G401.6 (cell line): ENCODE measurements at regions not wholly inside any gene's neighbourhood (a gene's known extent, or its start where the extent isn't known, plus 50 kb on each side); places are given as distances from the start of the nearest gene placed in this dataset.

Experiments used
- FAIRE-seq: peaks from 2 replicates; lab custom pipeline; 2012; peaks lifted over from hg19 to GRCh38; lab: Jason Lieb, UNC

DNA sequence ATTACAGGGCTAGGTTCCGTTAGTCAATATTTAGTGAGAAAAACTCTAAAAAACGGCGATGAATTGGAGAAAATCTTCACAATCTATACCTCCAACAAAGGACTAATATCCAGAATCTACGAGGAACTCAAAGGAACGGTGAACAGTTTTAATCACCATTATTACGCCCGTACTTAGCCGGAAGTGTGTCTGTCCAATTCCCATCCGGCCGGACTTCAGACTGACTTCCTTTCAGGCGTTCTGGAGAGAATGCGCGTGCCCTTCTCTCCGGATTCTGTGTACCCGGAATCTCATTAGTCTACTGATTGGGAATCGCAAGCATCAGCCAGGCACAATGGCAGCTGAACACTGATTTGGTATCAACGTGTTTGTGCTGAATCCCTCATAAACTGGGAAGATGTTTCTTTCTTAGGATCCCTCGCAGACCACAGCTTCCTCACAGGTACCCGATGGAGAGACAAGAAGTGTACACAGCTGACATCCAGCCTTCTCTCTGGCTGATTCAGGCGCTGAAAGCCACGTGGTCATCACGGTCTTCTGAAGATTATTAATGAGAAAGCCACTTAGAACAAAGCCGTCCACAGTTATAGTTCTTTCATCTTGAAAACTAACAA lies 239.9 kb downstream of the ZNF516 start:
- FAIRE-seq, result no peak

DNA sequence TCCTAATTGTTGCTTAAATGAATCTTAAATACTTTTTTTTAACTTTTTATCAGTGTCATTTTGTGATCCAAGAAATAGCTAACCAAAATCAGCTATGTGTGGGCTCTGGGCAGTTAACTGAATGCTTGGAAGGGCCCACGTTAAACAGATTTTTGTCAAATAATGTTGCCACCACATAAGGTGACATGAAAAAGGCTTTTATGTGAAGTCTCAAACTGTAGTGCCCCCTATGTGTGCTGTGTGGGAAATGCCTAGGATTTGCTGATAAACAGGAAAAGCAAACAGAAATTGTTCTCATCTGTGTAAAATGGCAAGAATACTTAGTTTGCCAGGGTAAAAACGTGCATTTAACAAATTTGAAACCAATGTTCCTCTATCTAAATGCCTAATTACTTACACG lies 242.2 kb downstream of the ZNF516 start:
- no peak for FAIRE-seq

DNA sequence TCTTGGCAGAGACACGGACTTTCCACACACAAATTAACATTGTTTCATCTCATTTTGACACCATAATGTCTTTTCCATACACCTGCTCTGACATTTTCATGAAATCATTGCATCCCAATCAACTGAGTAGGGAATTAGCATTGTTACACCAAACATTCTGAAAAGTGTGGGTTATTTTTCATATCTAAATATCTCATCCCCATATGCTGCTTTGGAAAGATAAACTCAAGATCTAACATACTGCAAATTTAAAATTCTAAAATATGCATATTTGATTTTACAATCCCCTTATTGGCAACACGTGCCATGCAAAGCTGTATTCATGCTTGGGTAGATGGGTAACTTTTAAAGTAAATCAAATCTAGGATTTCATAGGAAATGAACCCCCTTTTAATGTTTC lies 242.9 kb downstream of the ZNF516 start:
- FAIRE-seq, result no peak

DNA sequence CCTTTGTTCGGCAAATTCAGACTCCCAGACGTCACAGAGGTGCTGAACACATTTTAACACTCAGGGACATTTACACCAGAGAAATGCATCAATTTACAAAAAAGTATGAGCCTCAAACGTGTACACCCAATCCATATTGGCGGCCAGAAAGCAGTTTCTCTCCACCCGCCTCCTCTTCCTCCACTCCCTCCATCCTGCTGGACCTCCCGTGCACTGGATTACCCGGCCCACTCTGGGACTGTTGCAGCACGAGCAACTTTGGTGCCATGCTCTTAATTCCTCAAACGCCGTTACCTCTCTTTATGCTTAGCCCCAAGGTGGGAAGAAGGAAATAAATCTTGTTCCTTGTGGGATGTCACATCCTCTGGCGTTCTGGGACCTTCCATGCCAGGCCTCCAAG lies 243.4 kb downstream of the ZNF516 start:
- no peak for FAIRE-seq

DNA sequence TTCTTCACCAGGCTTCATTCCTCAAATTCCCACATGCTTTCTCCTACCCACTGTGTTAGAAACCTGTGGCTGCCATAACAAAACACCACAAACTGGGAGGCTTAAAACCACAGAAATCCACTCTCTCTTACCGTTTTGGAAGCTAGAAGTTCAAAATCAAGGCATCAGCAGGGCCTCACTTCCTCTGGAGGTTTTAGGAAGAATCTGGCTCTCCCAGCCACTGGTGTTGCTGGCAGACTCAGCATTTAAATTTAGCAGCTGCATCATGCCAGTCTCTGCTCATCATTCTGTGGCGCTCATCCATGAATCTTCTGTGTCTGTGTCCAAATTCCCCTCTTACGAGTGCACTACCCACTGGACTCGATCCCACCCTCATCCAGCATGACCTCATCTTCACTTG lies 248.5 kb downstream of the ZNF516 start:
- FAIRE-seq, result no peak

DNA sequence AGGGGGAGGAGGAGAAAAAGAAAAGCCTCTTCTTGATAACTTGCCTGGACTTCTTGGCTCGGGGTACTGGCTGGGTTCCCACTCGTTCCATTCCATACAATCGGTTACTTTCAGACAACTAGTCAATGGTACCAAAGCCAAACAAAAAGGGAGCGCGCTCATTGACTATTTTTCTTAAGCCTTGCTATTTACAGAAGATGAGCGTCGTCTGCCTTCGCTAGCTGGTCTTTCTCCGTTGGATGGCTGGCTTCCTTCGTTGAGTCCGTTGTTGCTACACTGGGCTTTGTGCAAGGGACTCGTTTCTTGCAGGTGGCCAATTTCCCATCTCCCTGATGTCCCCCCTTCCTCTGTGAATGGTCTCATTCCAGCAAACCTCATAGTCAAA lies 260.4 kb downstream of the ZNF516 start:
- no peak for FAIRE-seq

DNA sequence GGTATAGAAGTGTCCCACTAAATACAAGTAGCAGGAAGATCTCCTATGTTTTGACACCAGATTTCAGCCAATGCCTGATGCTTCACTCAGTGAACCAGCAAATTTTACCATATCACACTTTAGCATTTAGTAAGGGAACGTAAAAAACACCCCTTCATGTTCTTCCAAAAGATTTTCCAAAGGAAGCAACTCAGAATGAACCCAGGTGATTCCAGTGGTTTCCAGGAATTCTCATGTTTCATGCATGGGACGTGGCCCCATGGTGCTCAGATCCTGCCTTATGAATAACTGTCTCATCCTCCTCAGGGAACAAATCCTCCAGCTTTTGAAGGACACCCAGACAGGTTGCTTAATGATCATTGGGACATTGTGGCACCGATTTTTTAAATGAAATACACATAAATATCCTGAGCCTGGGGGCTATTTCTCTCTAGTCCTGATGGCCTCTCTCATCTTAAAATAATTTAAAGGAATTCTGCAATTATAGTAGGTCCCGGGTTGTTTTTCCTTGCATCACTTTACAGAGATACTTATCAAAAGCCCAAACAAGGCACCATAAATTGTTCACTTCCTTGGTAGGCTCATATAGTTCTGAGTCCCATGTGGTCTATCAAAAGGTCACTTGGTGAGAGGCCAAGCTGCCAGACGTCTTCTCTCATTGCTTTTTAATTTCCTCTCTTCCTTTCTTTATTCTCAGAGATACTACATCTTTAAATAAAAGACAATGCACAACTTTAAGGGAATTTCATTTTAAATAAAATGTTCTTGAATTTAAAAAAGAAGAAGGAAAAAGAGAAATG lies 261.0 kb downstream of the ZNF516 start:
- FAIRE-seq, result no peak

DNA sequence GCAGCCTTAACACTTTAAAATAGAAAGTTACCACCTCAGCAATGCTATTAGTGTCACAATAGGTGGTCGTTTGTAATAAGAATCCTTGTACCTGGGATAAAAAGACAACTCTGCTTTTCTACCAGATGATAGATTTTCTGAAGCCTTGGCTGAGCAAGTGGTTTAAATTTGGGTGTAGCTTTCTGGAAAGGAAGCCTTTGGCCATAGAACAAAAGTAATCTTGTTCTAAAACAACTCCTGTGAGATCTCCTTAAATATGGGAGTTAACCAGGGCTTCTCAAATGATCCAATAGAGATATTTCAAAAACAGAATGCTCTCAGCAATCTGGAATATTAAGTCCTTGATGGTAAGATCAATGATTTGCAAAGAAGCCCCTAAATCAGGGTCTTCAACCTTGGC lies 261.6 kb downstream of the ZNF516 start:
- FAIRE-seq, result no peak

DNA sequence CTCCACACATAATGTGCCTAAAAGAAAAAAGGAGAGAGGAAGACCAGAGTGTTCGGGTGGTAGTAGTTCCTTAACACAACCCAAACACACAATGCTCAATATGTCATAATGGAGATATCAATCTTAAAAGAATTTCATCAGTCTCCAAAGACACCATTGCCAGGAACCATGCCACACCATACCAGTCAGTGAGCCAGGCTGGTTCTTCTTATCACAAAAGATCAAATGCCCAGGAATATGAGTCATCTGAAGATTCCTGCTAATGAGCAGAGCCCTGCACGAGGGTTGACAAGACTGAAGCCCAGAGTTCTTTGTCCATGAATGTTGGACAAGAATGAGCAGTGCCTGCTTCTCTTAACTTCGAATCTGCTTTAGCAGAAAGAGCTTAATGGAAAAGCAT lies 262.3 kb downstream of the ZNF516 start:
- FAIRE-seq, result no peak

DNA sequence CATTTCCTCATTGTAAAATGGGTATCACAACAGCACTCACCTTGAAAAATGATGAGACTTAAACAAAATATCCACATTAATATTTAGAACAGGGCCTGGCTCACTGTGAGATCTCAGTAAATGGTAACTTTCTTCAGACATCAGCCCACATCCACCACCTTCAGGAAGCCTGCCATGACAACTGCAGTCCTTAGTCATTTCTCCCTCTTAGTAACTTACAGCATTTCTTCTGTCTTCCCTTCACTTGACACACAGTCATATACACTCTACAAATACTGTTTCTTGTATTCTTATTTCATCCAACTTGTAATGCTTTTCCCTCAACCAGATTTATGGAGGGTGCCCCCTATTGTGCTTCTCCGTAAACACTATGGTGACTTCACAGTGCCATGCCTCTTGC lies 263.0 kb downstream of the ZNF516 start:
- no peak for FAIRE-seq

DNA sequence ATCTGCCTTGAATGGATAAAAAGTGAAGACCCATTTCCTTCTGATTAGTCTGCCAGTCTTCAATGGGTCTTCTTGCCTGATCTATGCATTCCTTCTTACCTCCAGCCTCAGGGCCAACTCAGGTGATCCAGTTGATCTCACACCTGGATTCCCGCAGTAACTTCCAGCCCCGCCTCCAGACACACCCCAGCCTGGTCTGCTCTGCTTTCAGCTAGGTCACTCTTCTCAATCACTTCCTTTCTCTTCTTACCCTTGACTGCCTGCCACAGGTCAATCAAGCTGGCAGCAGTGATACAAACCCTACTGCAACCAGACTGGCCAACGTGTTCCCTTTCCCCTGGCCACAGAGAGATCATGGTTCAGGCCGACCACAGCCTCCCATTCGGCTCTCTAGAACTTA lies 263.6 kb downstream of the ZNF516 start:
- FAIRE-seq, result no peak

DNA sequence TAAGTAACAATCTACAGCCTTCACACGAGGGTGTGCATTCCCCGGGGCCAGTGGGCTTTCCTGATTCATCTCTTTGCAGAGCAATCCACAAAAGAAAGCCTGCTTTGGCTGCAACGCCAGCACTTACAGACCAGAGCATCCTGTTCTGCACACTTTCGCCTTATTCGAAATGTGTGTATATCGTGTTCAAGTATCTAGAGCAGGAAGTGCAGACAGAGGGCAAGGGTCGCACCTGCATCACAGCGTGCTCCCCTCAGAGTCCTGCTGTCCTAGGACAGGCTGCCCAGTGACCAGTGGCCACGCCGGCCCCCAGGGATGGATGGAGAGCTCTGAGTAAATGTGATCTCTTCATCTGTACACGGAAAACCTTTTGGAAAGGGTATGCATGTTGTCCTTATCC lies 264.3 kb downstream of the ZNF516 start:
- no peak for FAIRE-seq

DNA sequence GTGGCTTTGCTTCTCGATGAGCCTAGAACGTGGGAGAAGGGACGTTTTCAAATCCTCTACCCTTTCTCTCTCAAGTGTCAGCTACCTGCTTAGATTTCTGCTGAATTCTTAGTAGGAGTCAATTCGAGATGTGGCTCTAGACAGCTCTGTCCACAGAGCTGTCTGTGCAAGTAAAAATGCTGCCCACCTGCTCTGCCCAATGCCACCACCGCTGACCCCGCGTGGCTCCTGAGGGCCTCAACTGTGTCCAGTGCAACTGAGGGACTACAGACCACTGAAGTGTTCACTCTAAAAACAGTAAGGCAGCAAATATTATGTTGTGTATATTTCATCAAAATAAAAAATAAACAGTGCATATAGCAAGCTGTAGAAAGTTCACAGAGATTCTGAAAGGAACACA lies 266.3 kb downstream of the ZNF516 start:
- FAIRE-seq, result no peak

DNA sequence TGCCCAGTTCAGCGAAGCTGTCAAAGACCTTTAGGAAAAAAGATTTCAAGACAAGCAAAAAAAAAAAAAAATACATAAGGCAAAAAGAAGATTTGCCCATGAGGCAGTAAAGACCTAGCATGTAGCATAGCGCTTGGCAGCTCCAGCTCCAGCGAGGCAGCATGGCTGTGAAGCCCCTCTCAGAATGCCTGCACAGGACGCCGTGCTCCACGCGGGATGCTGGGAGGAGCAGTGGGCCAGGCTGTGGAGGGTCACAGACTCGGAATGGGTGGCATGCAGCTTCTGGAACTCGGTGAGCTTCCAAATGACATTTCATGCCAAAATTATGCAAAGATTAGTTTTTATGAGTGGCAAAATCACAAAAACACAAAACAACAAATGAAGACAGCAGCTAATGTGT lies 267.3 kb downstream of the ZNF516 start:
- FAIRE-seq, result no peak

DNA sequence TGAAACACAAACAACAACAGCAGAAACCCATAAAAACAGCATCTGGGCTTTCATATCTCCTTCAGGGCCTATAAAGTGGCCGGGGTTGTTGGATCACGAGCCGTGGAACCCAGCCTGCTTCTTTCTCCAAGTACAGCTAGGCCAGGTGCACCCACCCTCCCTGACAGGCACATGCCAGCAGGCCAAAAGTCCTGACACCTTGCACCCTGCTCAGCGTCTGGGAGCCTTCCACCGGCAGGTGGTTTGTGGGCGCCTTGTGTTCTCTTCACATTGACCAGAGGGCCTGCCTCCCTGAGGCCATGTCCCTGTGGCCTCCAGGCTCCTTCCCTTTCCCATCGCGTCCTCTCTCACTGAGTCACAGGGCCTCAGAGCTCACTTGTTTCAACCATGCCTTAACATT lies 271.6 kb downstream of the ZNF516 start:
- no peak for FAIRE-seq

DNA sequence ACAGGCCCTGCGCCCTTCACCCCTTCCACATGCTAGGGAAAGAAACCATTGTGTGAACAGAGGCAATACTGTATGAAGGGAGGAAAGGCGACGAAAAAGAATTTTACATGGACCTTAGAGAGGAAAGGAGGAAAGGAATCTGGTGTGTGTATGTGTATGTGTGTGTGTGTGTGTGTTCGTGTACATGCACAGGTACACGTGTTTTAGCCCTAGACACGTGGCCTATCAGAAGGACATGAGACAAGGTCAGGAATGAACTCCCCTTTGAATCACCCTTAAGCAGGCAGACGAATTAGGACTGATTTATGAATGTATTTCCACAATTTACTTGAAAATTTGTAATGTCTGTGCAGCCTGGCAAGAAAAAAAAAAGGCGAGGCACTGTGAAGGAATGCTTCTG lies 276.0 kb downstream of the ZNF516 start:
- FAIRE-seq, result no peak

DNA sequence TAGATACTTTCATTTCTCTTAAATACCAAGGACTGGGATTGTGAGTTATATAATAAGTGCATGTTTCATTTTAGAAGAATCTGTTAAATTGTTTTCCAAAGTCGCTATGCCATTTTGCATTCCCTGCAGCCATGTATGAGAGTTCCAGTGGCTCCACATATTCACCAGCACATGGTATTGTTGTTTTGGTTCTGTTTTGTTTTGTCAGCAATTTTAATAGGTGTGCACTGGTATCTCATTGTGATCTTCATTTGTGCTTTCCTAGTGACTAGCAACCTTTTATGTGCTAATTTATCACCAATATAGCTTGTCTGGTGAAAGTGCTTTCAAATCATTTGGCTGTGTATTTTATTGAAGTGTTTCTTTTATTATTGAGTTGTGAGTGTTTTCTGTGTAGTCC lies 278.9 kb downstream of the ZNF516 start:
- no peak for FAIRE-seq

DNA sequence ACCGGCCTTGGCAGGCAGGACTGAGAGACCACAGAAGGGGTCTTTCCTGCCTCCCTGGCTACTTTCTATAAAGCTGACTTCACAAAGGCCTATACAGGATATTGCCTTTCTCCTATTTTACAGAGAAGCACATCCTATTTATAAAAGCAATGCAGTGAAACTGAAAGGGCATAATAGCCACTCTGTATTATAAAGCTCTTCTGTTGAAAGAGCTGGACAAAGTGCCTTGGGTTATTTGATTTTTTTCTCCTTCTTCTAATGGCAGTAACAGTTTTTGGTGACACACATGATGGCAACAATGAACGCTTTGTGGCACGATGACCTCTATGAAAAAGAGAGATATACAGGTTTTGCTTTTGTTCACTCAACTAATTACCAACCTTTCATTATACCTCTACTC lies 281.1 kb downstream of the ZNF516 start:
- FAIRE-seq, result no peak

DNA sequence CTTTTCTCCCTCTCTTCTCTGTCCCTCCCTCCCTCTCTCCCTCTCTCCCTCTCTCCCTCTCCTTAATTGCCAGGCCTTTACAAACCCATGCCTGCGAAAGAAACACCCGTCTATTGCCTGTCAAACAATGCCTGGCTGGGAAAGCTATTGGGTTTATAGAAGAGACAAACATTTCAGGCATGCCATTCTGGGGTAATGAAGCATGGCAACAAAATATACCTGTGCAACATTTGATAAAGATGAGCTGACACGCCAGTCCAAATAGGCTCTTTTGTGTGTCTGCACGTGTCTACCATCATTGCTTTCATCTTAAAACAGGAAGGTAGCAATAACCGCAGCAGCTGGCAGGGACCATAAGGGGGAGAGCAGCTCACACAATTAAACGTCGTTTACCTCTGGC lies 282.1 kb downstream of the ZNF516 start:
- FAIRE-seq, result no peak

DNA sequence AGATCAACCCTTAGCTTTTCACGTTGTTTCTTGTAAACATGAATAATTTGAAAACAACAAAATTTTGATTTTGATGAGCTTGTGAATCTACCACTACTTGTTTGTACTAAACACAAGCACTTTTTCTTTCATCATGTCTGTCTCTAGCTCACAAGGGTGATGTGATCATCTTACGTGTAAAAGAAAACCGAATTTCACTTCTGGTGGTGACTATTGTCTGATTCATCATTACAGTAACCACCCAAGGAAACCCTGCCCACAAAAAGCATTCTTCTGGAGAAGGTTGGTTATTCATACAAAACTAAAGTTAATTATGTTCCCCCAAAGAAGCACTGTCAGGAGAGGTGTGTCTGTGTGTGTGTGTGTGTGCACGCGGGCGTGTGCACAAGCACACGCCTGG lies 285.4 kb downstream of the ZNF516 start:
- FAIRE-seq, result no peak

DNA sequence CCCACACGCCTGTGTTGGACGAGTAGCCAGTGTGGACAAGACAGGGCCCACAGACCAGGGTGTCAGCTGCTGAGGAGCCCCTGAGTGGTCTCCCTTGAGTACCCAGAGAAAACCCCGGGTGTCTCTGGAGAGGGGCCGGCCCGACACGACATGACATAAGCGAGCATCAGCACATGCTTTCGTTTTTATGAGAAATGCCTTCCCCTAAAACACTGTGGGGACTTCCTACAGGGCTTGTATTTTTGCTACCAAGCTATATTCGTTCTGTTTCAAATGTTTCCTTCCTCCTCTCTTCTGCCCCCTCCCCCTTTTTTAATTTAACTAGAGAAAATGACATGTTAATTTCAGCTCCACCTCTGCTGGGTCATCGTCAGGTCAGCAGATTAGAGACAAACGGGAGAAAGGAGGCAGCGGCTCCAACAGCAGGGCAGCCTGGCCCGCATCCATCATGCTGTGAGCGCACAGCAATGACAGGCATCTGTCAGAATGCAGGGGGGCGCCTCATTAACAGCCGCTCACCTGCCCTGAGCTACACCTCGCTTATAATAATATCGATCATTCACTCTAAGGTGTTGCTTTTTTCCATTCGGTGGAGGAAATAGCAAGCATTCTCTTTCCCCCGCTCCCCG lies 286.2 kb downstream of the ZNF516 start:
- no peak for FAIRE-seq

DNA sequence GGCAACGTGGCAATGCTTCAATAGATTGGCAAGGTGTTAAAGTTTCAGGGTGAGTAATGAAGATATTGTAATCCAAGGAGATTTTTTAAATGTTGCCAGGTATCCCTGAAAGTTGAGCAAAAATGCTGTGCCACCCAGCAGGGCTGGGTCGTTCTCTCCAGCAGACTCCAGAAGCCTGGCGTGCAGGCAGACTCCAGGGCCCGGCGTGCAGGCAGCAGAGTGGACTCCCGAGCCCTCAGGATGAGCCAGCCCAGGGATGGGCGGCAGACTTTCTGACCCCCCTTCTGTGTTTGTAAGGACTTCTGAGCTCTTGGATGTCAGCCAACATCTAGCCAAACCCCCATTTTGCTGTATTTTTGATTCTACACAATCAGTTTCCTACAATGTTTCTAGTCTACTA lies 289.1 kb downstream of the ZNF516 start:
- FAIRE-seq, result no peak

DNA sequence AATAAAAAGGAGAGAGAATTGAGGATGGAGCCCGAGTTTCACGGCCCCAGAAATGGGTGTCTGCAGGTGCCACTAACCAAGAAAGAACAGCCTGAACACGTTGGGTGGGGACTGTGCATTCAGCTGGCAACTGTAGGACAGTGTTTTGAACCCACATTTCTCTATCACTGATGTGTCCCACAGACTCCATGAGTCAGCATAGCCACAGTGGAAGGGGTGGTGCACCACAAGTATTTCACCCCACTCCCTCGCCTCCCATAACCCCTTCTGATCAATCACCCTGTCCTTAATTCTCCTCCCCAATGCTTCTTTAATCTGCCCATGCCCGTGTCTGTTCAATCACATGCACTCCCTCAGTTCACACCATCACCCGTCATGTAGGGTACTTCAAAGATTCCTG lies 291.5 kb downstream of the ZNF516 start:
- no peak for FAIRE-seq

DNA sequence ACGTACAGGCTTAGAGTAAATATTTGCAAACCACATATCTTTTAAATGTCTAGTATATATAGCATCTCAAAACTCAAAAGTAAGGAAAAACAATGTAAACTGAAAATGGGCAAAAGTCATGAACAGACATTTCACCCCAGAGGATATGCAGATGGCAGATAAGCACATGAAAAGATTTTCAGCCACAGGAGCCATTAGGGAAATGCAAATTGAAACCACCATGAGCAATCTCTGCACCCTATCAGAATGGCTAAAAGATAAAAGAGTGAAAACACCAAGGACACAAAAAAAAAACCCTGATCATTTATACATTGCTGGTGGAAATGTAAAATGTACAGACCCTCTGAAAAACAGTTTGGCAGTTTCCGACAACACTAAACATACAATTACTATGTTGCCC lies 292.7 kb downstream of the ZNF516 start:
- FAIRE-seq, result no peak
